ENCODE measurements at regions not wholly inside any gene's neighbourhood (a gene's known extent, or its start where the extent isn't known, plus 50 kb on each side); places are given as distances from the start of the nearest gene placed in this dataset.

DNA sequence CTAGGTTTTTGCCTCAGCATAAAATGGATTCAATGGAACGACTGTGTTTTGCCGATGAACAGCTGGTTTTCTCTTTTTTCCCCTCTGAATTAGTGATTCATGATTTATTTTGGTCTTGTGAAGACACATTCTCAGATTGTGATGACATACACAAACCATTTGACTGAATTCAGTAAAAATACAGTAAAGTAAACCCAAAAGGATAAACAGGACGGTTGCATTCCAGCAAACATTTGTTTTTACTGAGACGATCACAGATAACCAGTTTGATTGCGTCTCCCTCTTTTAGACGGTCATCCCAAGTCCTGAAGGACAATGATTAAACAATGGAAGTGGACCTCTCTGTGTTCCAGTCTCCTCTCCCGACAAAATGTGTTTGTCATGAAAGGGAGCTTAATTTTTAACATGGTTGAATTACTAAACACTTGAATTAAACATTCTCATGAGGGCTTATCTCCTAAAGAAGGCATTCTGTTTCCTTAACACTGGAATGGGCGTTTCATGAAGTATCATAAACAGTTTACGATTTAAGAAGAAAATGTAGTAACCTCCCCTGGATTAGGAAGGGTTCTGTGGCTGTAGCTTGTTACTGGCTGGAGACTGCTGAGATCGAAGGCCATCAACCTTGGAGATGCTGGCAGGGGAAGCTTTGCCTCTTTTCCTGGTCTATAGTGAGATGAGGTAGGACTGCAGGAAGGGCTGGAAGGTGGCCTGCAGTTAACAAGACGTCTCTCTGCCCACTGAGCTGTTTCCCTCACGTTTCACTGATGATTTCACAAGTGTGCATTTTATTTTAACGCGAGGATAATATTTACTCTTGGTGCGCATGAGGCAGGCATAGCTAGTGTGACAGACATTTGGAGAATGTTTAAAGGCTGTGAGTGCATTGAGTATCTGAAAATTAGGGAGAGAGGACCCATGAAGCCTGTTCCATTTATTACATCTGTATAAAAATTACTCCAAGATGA is 457.9 kb downstream of the FGF9 start:
- no peak for DNase-seq (ENCODE audit: low read depth)

DNA sequence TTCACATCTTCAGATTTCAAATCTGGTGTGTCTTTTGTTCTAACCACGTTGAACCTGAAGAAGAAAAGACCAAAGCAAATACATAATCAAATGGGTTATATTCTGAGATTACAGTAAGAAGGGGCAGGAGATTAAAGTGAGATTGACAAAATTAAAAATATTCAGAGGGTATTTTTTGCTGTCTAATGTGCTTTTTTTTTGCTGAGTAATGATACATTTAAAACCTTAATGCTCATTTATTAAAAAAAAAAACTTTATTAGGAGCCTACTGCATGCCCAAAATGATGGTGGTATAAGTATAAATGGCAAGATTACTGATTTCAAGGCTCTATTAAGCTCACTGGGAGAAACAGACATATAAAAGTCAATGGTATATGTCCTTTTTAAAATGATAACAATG is 459.4 kb downstream of the FGF9 start:
- DNase-seq (ENCODE audit: low read depth): no peak

DNA sequence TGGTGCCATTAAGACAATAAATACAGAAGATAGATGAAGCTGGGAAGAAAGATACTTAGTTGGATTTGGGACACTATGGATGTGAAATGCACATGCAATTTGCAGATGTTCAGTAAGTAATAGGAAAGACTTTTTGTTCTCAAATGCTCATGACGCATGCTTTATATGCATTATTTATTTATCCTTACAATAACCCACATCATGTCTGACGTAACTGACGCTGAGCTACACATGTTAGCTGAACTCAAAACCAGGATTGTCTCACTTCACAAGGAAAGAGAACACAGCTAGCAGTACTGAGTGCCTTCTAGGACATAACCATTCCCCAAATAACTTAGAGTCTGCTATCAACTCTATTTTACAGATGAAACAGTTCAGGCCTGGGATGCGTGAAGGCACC is 463.4 kb downstream of the FGF9 start:
- no peak for DNase-seq (ENCODE audit: low read depth)

DNA sequence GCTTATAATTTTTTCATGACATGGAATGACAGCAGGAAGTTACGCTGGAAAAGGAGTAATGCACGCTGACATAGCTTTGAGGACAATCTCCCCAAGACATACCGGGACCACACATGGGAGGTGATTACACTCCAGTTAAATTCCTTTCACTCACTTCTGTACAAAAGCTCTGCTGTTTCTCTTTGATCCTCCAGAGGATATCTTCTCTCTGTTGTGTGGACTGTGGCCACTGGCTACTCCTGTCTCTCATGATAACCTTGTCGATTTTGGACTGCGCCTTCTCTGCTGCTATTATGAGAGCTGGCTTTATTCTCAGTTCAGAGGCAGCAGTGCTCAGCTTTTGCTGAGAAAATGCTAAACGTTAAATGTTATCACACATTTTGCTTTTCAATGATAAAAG is 464.6 kb downstream of the FGF9 start:
- no peak for DNase-seq (ENCODE audit: low read depth)

DNA sequence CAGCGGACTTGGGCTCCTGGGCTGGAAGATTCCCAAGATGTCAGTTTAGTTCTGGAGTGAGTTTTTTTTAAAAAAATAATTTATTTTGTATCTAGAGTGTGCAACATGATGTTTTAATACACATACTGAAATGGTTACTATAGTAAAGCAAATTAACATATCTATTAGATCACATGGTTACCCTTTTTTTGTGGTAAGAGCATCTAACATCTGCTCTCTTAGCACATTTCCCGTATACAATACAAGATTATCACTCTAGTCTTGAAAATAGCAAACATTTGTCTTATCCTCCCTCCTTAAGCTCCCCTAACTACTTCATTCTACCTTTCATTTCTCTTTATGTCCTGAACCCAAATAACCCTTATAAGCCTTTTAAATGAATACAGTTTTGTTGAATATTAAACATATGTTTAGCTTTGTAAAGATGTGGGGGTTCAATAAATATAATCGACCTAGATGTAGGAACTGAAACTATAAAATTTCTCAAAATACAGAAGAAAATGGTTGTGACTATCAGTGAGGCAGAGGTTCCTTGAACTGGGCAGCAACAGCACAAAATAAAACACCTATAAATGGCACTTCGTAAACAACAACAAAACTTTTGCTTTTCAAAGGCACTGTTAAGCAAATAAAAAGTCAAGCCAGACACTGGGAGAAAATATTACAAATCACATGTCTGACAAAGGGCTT is 466.6 kb downstream of the FGF9 start:
- DNase-seq (ENCODE audit: low read depth): no peak

DNA sequence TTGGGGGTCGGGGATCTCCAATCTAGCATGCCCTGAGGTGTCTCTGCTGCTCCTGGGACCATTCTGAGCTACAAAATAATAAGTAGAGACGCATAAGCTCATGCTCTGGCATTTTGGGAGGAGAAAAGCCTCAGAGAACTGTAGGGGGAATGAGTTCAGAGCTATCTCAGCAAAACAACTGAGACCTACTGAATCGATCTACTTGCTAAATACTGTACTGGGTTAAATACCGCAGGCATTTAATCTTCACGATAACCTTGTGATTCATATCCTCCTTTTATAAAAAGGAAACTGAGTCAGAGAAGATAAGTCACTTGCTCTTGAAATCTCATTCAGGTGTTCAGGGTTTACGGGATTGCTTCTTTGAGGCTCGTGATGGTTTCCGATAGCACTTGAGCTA is 468.1 kb downstream of the FGF9 start:
- no peak for DNase-seq (ENCODE audit: low read depth)

DNA sequence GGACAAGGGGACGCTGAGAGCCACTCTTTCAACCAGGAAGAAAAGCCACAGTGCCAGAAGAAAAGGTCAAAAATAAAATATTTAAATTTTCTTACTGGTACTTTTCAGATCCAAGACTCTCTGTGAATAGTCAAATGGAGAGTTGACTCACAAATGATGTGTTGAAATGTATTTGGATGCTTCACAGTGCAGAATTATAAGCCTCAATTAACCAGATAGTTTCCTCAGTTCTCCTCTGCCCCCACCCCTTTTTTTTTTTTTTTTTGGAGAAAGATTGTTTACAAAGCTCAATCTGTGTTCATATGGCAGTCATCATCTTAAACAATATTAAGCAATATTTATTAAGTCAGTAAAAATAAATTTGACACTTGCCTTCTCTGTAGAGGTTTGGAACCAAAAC is 470.8 kb downstream of the FGF9 start:
- DNase-seq (ENCODE audit: low read depth): no peak

DNA sequence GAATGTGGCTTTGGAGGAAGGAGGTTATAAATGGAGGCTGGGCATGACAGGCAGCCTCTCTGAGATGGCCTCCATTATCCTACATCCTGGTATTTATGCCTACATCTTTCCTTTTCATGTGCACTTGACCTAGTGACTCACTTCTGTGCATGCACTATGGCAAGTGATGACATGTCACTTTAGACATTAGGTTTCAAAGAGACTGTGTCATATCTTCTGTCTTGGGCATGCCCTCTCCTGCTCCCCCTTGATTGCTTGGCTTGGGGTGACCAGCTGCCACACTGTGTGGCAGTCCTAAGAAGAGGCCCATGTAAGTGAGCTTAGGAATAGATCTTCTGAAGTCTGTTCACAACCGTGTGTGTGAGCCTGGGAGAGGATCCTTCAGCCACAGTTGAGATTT is 472.8 kb downstream of the FGF9 start:
- no peak for DNase-seq (ENCODE audit: low read depth)

DNA sequence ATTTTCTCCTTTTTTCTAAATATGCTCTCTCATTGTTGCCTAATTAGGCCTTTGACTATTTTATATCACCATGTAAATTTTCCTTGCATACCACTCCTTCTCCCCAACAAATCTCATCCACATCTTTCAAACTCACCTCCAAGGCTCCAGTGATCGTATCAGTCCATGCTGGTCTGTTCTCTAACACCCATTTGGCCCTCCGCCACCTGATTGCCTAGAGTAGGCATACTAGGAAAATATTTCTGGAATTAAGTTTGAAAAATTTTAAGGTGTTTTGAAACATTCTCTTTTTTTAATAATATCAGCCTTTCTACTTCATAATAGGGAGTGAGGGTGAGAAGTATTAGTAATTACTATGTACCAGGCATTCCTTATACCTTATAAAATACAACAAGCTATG is 473.9 kb downstream of the FGF9 start:
- DNase-seq (ENCODE audit: low read depth): no peak

DNA sequence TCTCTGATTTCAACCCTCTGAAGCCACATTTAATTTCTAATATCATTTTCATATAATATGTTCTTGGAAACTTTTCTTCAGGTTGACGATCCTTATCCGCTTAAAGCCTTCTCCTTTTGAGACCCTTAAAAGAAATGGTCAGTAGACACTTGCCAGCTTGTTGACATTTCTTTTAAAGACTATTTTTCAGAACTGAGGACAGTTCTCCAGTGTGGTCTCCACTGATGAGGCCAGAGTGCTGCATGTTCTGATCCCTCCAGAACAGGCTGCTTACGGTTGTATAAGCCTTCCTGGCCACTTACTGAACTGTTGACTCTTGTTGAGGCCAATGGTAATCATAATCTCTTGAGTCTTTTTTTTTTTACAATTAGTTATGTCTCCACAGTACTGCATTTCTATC is 477.3 kb downstream of the FGF9 start:
- DNase-seq (ENCODE audit: low read depth): no peak

DNA sequence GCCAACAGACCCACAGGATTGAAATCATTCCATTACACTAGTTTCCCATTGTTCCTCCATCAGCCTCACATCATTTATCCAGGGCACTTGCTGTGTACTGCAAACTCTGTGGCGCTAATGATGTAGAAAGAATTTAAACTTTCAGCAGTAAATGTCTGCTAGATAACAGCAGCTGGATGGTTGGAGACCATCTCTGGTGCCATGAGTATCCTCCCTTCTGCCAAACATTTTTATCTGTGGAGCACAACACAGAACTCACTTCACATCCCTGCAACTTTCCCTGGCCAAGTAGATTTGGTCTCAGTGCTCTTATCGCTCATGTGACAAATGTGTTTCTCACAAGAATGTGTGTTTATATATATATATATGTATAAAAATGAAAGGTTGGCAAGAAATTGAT is 481.9 kb downstream of the FGF9 start:
- DNase-seq (ENCODE audit: low read depth): no peak

DNA sequence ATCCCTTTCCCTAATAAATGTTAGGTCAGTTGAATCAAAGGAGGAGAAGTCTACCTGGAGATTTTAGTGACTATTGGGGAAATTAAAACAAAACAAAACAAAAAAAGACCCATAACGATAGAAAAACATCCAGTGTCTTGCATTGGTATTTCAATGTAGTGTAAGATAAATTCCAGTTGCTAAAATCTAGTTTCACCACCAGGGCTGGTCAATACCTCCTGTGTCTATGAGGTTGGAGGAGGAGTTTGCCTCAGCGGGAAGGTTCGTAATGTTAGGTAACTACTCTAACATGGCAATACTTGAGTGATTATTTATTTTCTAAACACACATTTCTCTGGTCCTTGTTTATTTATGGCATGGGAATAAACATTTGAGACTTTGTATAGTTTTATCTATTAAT is 483.2 kb downstream of the FGF9 start:
- no peak for DNase-seq (ENCODE audit: low read depth)

DNA sequence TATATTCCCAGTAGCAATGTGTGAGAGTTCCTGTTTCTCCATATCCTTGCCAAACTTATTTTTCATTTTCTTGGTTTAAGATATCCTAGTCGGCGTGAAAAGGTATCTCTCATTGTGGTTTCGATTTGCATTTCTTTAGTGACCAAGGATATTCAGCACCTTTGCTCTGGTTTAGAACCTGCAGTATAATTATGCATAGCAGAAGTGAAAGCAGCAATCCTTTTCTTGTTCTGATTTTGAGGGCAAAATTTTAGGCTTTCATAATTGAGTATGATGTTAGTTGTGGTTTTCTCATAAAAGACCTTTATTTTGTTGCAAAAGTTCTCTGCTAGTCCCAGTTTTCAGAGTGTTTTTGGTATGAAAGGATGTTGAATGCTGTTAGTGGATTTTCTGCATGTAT is 491.0 kb downstream of the FGF9 start:
- DNase-seq (ENCODE audit: low read depth): no peak

DNA sequence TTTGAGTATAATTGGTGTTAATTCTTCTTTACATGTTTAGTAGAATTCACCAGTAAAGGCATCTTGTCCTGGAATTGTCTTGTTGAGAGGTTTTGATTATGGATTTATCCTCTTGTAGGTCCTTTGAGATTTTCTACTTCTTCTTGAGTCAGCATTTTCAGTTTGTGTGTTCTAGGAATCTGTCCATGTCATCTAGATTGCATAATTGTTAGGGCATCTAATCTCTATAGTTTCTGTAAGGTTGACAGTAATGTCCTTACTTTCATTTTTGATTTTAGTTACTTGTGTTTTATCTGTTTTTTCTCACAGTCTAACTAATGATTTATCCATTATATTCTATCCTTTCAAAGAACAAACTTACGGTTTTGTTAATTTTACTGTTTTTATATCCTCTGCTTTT is 492.0 kb downstream of the FGF9 start:
- DNase-seq (ENCODE audit: low read depth): no peak

DNA sequence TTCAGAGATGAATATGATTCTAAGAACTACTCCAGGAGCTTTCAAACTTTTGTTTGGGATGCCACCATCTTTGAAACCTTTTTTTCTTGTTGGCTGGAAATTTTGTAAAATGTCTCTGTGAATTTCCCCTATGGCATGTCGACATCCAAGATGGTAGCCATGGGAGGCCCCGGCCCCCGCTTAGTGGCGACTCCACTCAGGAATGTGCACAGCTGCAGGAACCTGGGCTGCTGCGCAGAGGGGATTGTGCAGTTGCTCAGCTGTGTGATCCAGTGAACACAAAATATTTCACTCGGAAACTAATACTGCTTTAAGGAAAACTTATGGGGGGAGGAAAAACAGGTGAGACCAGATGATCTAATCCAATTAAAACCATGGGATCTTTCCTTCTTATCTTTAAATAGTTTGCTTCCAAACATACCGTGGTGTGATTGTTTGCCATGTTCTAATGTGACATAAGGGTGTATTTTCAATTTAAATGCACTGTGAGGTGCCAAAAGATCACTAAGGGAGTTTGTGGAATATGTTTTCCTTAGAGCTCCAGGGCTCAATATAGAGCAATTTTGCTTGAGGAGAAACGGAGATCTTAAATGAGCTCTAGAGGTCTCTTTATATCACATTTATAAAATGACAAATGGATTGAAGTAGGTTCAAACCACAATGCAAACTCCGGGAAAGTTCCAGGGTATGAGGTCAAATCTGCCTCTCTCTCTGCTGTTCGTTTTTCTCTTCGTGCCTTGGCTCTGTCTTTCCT is 497.7 kb downstream of the FGF9 start:
- DNase-seq (ENCODE audit: low read depth): no peak

DNA sequence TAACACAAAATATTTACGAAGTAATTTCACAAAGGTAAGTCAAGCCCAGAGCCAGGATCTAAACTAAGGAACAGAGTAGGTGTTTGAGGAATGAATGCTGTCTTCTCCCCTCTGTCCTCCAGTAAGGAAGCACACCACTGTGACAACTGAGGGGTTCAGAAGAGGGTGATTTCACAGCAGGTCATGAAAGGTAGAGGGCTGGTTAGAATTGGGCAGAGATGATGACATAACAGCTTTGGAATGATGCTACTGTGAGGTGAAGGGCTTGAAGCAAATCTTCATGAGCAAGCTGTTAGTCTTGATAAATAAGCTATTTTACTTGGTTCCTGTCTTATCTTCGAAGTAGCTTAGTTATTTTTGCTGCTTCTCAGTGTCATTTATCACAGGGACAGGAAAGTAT is 498.6 kb downstream of the FGF9 start:
- no peak for DNase-seq (ENCODE audit: low read depth)

DNA sequence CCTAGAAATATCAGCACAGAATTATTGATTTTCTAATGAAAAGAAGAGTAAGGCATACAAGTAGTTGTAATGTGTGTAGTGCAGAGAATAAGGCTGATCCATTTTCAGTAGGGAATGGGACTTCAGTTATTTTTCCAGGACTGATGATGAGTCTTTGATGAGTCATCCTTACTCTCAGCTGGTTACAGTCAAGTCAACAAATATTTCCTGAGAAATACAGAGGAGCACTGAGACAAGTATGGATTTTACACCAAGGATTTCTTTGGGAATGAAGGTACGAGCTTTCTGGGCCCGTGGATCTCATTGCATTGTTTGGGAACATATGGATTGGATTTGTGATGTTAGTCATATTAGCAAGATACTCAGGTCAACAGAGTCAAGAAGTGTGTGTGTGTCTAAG is 502.7 kb downstream of the FGF9 start:
- no peak for DNase-seq (ENCODE audit: low read depth)

DNA sequence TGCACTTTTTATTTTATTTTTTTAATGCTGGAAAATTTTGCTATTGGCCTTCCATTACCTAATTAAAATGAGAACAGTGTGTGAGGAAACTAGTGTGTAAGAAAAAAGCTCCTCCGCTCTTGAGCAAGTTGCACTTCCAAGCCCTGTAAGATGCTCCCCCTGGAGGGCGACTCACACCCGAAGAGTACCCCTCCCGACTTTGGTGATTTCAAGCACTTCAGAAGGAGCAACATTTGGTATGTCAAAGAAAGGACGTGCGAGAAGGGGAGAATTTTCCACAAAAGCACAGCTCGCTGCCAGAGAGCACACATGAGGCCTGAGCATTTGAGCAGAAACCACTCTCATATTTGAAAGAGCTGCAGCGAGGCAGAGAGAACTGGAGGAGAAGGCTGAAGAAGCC is 504.4 kb downstream of the FGF9 start:
- DNase-seq (ENCODE audit: low read depth): no peak

DNA sequence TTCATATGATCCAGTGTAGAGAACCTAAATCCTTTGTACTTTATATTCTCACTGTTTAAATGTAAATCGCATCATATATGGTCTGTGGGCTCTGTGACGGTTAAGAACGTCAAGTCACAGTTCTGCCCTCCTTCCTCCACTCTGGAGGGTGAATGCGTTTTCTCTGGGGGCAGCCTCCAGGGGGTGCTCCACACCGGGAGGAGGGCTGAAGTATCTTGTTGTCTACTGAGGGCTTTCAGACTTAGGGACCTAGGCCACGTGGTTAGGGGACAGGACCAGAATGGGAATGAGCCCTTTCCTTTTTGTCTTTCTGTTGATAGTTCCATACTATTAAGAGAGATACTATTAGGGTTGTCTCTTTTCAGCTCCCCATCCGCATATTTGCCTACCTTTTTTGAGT is 504.9 kb downstream of the FGF9 start:
- no peak for DNase-seq (ENCODE audit: low read depth)

DNA sequence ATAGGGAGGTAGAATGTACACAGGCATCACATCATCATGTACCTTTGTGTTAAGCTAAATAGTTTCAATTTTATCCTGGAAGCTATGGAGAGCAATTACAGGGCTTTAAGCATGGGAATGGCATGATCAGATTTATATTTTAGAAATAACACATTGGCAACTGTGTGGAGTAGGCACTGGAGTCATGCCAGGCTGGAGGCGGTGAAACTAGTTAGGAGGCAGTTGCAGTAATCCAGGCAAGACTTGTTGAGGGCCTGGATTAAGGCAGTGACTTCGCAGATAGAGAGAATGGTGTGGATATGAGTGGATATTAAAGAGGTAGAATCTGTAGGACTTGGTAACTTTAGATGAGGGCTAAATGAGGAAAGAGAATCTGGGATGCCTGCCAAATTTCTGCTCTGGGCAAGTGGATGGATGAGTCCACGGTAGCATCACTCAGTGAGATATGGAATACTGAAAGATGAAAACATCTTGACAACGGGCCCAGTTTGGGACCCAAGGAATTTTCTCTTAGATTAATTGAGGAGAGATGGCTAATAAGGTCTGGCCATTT is 506.2 kb downstream of the FGF9 start:
- DNase-seq (ENCODE audit: low read depth): no peak

DNA sequence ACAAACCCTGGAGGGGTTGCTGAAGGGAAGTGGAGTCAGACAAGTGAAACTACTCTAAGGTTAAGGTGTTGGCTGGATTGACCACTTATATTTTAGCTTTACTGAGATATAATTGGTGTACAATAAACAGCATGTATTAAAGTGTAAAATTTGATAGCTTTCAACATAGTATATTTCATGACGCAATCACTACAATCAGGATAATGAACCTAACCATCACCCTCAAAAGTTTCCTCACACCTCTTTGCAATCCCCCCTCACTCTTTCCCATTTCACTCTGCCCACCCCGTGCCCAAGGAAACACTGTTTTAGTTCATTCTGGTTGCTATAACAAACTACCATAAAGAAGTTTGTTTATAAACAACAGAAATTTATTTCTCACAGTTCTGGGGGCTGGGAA is 508.0 kb downstream of the FGF9 start:
- no peak for DNase-seq (ENCODE audit: low read depth)

DNA sequence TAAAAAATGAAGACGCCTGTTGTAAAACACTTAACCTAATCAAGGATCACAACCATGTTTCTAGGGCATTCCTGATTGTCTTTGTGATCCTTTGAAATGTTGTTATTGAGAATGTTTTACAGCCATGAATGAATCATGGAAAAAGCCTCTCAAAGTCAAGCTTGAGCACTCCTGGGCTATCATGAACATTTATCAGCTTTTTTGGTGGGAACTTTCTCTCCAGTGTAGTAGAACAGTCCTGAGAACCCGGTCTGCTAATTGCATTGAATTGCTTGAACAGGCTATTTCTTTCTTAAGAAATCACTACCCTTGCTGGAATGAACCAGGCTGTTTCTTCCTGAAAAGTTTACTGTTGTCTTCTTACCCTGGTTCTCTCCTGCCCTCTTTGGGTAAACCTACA is 516.5 kb downstream of the FGF9 start:
- DNase-seq (ENCODE audit: low read depth): no peak

All from fibroblast of gingiva (primary cell).